ENCODE measurements at regions not wholly inside any gene's neighbourhood (a gene's known extent, or its start where the extent isn't known, plus 50 kb on each side); places are given as distances from the start of the nearest gene placed in this dataset.

- TF ChIP-seq POLR2A (IDR thresholded peaks at IDR 0.05) (no peak), POLR2AphosphoS5 (IDR thresholded peaks at IDR 0.05) (no peak)
Observed at GRCh38 chr12:106006940-106007339, 131.8 kb downstream of the NUAK1 start.
